HG03103 (cell line): ENCODE measurements at regions not wholly inside any gene's neighbourhood (a gene's known extent, or its start where the extent isn't known, plus 50 kb on each side); places are given as distances from the start of the nearest gene placed in this dataset.
"Not testable (repeated sequence)": the region's sequence is repeated elsewhere in the genome, so short reads cannot be mapped to it uniquely, and the experiment has no call there.

Experiments
- ATAC-seq: cut with Tn5 transposase; IDR thresholded peaks from one replicate; pipeline ENCODE4 v1.9.1; 2021; ENCODE audit warnings: low read depth; ENCODE audit not compliant: unreplicated experiment

DNA sequence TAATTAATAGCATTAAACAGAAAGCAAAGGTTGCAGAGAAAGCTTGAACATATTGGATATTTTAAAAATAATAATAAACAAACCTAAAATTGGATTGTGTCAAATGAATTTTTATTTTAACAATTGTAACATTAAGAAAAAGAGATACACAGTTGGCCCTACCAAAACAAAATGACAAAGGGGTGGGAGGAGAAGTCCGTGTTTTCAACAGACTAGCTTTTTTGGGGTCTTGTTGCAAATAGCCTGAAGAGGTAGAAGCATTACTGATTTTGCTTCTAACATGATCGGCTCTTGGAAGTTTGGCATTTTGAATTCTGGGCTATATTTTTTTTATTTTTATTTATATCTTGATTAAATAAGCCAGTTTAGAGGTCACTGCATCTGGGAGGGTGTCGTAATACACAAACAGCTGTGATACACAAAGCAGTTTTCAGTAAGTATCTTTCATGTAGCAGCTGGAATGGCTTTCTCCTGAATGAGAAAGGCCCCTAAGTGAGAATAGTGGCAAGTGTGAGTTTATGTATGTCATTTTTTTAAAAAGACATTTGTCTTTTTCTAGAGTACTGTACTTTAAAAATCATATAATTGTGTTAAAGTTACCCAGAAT is 85.5 kb upstream of the ZNF217 start:
- no peak for ATAC-seq

DNA sequence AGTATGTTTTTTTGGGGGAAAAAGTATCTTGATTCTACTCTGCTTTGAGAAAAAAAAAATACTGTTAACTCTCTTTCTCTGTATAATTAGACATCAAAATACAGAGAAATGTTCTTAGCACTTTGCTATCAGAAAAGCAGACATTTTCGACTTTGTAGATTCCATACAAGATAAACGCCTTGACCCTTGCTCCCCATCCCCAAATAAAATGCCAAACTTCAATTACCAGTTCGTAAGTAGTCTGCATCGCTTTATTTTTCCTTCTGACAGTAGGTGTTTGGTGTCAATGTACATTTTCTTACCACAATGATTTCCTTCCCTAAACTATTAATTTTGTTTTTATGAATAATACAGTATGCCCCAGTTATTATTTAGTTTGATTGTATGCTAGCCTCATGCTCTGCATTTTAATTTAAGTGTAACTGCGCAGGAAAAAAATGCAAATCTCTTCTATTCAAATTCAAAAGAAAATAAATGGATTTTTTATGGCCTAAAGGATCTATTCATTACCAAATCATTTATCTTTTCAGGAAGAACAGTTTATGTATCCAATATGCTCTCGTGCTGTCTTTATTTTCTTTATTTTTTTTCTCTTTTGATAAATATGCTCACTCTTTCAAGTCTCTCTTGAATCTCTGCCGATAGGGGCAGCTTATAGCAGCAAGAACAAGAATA is 84.8 kb upstream of the ZNF217 start:
- no peak for ATAC-seq

DNA sequence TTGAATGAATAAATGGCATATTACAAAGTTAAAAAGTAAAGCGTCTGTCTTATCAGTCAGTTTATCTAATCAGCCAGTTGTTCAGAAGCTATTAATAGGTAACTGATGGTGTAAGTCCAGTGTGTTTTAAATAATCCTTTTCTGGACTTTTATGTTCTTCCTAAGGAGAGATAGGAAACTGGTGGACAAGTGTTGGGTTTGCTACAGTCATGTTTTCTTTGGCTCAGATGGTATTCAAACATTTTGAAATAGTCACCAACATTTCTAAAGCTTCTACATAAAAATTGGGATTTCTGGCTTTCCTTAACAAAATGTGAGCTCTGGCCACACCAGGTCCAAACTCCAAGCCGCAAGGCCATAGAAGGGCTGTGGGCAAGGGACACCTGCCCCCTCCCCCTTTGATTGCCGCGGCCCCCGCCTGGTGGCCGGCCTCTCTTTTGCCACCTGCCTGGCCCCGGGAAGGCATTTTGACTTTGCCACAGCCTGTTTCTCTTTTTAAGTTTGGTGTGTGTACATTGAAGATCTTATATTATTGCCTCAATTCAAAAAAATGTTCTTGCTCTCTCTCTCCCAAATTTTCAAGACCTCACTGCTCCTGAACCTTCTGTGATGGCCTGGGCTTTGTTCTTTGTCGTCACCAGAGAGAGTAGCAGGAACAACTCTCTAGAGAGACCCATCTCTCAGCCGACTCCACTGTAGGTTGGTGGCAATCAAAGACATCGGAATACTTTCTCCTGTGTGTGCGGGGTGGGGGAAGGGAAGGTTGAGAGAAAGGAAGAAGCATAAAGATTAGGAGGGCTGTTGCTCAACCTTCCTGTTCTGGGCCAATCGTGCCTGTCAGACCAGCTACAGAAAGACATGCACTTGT is 84.0 kb upstream of the ZNF217 start:
- ATAC-seq, result no peak

DNA sequence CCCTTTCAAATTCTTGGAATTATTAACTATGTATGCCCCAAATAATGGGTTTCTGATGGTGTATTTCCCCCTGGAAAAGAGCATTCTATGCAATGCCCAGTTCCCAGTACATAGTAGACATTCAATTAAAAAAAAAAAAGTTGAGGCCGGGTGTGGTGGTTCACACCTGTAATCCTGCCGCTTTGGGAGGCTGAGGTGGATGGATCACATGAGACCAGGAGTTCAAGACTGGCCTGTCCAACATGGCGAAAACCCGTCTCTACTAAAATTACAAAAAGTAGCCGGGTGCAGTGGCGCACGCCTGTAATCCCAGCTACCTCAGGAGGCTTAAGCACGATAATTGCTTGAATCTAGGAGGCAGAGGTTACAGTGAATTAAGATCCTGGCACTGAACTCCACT is 83.3 kb upstream of the ZNF217 start:
- no peak for ATAC-seq

DNA sequence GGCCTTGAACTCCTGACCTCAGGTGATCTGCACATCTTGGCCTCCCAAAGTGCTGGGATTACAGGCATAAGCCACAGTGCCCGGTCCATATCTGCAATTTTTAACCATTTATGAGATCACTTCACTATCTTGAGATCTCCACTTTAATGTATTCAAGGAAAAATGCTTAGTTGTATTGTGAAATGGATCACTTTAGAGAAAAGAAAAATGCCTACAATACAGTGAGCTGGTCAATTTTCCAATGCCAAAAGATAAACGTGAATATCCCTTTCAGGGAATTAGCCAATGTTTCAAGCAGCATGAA is 82.8 kb upstream of the ZNF217 start:
- ATAC-seq, result no peak

DNA sequence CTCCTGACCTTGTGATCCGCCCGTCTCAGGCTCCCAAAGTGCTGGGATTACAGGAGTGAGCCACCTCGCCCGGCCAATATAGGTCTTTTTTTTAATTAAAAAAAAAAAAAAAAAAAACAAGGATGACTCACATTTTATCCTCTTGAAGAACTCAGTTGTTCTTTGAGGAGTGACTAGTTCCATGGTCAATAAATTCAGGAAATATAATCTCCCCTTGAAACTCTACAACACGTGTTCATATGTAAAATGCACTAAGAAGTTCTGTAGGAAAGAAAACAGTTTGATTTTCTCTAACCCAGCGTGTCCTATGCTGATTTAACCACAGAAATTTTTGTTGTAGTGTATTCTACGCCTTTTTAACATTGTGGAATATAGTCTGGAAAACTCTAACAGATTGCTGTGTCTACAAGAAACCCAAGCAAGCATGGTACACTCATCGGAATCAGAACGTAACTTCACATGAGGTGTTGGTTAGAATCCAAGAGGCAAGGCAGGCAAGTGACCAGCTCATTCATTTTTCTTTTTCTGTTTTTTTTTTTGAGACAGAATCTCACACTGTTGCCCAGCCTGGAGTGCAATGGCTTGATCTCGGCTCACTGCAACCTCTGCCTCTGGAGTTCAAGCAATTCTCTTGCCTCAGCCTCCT is 79.0 kb upstream of the ZNF217 start:
- ATAC-seq, result no peak

DNA sequence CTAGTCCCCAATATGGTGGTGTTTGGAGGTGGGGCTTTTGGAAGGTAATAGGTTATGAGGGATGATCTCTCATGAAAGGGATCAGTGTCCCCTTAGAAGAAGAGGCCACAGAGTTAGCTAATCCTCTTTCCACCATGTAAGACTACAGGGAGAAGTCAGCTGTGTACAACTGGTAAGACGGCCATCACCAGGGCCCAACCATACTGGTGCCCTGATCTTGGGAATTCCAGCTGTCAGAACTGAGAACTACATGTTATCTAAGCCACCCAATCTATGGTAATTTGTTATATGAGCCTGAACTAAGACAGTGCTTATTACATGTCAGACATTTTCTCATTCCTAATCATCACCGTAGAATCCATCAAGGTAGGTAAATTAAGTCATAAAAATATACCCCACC is 77.7 kb upstream of the ZNF217 start:
- no peak for ATAC-seq

DNA sequence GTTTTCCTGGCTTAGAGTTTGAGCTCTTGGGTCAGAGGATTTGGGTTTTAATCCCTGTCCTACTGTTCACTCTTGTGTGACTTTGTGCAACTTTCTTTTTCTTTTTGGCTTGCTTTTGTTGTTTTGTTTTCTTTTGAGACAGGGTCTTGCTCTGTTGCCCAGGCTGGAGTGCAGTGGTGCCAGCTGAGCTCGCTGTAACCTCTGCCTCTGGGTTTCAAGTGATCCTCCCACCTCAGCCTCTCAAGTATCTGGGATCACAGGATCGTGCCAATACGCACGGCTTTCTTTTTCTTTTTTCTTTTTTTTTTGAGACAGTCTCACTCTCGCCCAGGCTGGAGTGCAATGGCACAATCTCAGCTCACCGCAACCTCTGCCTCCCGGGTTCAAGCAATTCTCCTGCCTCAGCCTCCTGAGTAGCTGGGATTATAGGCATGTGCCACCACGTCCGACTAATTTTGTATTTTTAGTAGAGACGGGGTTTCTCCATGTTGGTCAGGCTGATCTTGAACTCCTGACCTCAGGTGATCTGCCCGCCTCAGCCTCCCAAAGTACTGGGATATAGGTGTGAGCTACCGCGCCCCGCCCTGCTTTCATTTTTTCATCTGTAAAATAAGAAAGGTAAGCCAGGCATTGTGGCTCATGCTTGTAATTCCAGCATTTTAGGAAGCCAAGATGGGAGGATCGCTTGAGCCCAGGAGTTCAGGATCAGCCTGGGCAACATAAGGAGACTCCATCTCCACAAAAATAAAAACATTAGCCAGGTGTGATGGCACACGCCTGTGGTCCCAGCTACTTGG is 76.1 kb upstream of the ZNF217 start:
- ATAC-seq, result not testable (repeated sequence)

DNA sequence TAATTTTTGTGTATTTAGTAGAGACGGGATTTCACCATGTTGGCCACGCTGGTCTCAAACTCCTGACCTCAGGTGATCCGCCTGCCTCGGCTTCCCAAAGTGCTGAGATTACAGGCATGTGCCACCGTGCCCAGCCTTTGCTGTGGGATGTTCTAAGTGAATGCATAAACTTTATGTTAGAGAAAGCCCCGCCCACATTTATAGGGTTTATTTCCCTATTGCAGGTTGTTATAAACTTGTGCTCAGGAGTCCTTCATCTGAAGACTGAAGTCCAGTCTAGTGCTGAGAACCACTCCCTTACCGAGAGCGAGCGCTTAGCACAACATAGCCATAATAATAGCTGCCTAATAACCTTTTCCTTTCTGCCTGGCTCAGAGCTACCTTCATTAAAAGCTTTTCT is 75.4 kb upstream of the ZNF217 start:
- ATAC-seq, result no peak

DNA sequence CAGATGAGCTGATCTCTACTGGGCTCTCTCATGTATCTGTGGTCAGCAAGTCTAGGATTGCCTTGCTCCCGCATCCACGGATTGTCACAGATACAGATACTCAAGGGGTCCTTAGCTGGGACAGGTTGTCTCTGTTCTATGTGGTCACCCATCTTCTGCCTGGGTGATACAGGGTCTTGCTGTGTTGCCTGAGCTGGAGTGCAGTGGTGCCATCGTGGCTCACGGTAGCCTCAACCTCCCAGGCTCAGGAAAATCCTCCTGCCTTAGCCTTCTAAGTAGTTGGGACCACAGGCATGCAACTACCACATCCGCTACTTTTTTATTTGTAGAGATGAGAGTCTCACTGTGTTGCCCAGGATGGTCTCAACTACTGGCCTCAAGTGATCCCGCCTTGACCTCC is 72.5 kb upstream of the ZNF217 start:
- no peak for ATAC-seq

DNA sequence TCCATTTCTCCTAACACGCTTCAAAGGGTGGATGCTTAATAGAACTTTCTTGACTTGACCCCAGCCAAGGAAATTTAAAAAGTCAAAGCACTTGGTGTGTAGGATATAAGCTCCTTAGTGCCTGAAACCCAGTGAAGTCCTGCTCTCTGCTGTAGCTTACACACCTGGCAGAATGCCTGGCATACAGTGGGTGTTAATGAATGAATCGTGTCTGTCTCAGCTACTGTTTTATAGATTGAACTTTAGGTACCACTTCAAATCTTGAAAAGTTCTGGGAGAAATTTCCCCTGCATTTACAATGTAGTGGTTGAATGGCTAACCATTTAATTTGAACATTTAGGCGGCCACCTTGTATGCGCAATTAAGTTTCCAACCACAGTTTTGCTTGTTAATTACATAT is 70.5 kb upstream of the ZNF217 start:
- no peak for ATAC-seq

DNA sequence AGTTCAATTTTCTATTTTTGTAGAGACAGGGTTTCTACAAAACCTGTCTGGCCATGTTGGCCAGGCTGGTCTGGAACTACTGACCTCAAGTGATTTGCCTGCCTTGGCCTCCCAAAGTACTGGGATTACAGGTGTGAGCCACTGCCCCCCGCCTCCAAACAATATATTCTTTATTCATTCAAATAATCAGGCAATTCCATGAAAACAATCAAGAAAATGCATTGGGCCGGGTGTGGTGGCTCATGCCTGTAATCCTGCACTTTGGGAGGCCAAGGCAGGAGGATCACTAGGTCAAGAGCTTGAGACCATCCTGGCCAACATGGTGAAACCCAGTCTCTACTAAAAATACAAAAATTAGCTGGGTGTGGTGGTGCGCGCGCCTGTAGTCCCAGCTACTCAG is 69.9 kb upstream of the ZNF217 start:
- not testable (repeated sequence) for ATAC-seq

DNA sequence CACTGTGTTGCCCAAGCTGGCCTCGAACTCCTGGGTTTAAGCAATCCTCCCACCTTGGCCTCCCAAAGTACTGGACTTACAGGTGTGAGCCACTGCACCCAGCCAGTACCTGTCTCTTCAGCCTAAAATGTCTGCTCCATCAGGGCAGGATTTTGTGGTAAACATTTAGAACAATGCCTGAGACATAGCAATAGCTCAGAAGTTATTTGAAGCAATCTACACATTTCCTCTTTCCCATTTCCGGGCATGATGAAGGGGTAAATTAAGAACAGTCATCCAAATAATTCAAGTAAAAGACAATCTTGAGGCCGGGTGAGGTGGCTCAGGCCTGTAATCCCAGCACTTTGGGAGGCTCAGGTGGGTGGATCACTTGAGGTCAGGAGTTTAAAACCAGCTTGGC is 69.0 kb upstream of the ZNF217 start:
- no peak for ATAC-seq

DNA sequence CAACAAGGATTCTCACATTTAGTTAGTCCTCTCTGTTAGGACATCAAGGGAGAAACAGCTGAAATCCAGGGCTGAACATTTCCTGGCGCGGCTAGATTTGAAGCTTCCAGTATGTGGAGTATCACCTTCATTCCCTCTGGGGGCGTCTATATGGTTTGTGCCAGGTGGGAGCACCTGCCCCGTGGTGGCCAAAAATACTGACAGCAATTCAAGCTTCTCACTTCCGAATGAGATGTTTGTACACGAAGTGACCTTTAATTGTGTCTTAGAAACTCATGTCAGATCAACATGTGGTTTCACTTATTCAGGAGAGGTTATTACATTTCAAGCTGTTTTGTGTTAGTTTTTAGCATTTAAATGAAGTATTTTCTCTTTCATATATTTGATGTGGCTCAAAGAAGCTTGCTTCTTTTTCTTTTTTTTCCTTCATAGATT is 67.3 kb upstream of the ZNF217 start:
- no peak for ATAC-seq

DNA sequence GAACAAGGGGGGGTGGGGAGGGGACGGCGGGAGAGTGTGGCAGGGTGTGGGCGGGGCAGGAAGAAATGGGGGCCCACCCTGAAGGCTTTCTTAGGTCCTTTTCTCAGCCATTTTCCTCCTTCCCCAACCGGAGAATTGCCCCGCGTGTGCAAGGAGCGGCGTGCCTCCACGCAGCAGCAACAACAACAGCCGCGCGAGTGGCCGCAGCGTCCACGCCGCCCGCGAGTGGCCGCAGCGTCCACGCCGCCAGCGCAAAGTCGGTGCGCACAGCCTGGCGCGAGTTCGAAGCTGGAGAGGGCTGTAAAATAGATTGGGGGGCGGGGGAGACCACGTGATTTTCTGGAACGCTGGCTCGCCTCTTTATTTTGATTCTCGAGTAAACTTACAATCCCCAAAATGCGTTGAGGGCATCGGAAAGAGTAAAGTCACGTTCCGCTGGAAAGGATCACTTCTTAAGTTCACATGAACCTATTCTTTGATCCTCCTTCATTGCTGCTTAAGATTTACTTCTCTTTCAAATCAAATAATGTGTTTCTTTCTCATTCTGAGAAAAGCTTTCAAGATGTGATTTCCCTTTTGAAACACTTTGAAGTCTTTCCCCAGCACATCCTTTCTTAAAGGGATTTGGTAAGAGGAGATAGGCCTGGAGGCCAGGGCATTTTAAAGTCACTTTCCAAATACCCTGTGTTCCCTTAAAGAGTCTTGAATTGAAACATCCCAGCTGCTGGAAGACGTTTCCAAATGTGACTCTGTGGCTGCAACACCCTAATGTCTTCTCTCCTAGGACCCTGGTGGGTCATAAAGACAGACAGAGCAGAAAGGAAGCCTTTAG is 66.7 kb upstream of the ZNF217 start:
- no peak for ATAC-seq

DNA sequence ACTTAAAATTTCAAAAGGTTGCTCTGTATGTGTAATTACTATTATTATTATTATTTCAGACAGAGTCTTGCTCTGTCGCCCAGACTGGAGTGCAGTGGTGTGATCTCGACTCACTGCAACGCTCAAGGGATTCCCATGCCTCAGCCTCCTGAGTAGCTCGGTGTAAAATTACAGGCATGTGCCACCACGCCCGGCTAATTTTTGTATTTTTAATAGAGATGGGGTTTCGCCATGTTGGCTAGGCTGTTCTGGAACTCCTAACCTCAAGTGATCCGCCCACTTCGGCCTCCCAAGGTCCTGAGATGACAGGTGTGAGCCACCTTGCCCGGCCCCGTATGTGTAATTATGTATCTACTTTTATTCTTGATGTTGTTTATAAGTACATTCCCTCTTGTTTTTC is 65.3 kb upstream of the ZNF217 start:
- ATAC-seq, result no peak

DNA sequence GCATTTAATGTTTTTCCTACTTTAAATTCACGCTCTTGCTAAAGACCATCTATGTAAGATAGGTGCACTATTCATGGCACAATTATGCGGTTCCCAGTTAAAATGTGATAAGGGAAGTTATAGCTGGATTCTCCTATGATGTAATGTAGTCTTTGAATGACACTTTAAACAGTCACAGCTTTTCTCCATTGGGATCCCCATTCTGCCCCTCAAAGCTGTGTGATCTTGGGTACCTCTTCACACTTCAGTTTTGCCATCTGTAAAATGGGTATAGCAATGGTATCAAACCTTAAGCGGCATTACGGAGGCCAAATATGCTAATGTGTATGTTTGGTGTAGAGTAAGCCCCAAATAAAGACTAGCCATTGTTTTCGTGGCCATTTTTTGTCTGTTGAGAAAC is 64.7 kb upstream of the ZNF217 start:
- no peak for ATAC-seq

DNA sequence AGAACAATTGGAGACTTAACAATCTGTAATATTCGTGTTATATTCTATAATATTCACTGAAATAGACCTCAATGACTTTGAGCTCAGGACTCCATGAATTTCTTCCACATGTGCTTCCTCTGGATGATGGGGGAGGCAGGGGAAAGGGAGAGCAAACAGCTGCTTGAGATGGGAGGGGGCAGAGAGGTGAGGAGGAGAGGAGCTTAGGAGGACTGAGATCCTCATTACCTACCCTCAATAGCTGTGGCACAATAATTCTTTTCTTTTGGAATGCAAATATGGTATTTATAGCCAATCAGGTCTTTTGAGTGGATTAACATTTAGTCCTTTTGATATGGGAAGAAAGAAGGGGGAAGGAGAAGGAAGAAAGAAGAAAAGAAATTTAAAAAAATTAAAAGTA is 64.1 kb upstream of the ZNF217 start:
- no peak for ATAC-seq

DNA sequence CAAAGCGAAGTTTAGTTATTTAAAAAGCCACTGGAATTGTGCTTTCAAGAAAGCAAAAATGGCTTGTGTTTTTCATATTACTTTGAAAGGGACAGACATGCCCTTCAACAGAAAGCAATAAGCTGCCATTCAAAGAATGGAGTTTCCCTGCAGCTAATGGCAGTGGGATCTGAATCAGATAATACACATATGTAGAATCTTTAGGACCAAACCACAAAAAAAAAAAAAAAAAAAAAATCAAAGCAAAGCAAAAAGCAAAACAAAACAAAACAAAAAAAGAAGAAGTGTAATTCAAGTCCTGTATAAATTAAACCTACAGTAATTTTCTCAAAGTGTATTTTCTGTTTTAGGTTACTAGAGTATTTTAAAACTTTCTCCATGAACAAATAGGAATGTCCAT is 63.6 kb upstream of the ZNF217 start:
- no peak for ATAC-seq
